ENCODE measurements at regions not wholly inside any gene's neighbourhood (a gene's known extent, or its start where the extent isn't known, plus 50 kb on each side); places are given as distances from the start of the nearest gene placed in this dataset.

DNA sequence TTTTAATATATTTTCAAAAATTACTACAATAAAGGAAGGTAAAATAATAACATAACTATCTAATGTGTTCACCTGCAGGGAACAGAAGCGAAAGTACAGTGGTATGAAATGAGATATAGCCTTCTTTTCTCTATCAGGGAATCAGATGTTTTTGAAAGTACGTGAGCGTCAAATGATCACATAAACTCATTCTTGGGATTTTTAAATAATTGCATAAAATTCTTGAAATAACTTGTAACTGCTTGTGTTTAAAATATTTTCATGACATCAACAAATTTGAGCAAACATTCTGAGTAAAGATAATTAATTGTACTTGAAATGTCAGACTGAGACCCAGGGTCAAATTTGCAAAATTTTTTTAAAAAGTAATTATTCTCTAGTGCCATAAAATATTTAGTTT is 193.5 kb upstream of the NEIL3 start:
- Mint-ChIP-seq H3K9me3 (ENCODE audit: low read depth) (peaks cover 20% of the 10 kb centered on the region), H3K4me3 (ENCODE audit: unreplicated experiment) (no peak overlapping the region), H3K4me1 (ENCODE audit: low read depth) (peaks cover 14% of the 10 kb centered on the region), H3K36me3 (ENCODE audit: low read depth) (peaks cover 9% of the 10 kb centered on the region), H3K27ac (ENCODE audit: unreplicated experiment) (no peak overlapping the region), H3K27me3 (ENCODE audit: low read depth) (peaks cover 3% of the 10 kb centered on the region)
- TF ChIP-seq CTCF (IDR thresholded peaks at IDR 0.05), result no peak
- no peak for DNase-seq (ENCODE audit: low spot score)

DNA sequence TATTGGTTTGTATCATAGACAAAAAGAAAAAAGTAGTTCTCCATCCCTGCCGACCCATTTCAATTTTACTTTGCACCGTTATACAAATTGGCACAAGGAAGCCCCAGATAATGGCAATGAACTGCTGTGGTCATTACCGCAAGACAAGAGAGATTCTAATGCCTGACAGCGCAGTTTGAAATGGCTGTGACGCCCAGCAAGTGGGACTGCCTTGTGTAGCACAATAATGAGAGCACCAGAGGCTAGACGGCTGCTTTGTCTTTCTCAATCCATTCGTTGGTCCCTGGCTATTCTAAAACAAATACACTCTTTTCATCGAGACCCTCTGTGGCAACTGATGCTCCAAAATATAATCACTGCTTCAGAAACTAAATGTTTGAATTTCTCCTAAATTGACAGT is 192.4 kb upstream of the NEIL3 start:
- TF ChIP-seq CTCF (IDR thresholded peaks at IDR 0.05), result no peak
- Mint-ChIP-seq H3K27ac (ENCODE audit: unreplicated experiment) (no peak overlapping the region), H3K36me3 (ENCODE audit: low read depth) (peaks cover 9% of the 10 kb centered on the region), H3K4me3 (ENCODE audit: unreplicated experiment) (no peak overlapping the region), H3K27me3 (ENCODE audit: low read depth) (peaks cover 3% of the 10 kb centered on the region), H3K4me1 (ENCODE audit: low read depth) (peaks cover 14% of the 10 kb centered on the region), H3K9me3 (ENCODE audit: low read depth) (peaks cover 20% of the 10 kb centered on the region)
- DNase-seq (ENCODE audit: low spot score), result no peak

DNA sequence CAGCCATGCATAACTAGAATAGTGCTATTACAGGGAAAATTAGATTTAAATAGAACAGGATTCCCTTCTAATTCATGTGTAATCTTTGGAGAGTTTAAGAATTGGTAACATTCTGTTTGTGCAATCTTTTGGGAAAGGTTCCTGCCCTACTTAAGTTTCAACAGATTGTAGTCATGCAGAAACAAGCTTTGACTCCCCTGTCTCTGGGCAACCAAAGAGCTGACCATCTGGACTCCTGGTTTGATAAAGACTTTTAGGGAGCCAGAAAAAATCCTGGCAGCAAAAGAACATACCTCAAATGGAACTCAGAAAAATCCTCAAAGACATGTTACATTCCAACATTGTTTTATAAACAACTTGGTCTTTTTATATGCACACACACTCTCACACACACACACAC is 191.1 kb upstream of the NEIL3 start:
- DNase-seq (ENCODE audit: low spot score), result no peak

DNA sequence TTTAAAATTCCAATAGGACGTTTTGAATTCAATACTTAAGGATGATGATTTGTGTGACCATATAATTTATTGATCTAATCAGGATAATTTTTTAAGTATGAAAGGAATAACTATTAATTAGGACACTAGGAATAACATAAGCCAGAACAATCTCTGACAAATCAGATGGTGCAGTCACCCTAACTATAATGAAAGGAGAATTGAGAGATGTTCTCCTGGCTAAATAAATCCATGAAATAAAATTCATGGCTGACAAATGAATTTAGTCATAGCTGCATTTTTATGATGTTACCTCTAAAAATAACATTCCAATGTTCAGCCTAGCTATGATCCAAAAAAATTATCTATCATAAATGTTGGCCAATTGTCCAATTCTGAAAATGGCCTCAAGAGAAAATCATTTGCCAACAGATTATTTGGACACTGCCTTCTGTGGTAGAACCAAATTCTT is 190.6 kb upstream of the NEIL3 start:
- Mint-ChIP-seq H3K27ac (ENCODE audit: unreplicated experiment) (no peak overlapping the region), H3K27me3 (ENCODE audit: low read depth) (peaks cover 3% of the 10 kb centered on the region), H3K36me3 (ENCODE audit: low read depth) (peaks cover 4% of the 10 kb centered on the region), H3K4me1 (ENCODE audit: low read depth) (peaks cover 14% of the 10 kb centered on the region), H3K4me3 (ENCODE audit: unreplicated experiment) (no peak overlapping the region), H3K9me3 (ENCODE audit: low read depth) (peaks cover 12% of the 10 kb centered on the region)
- TF ChIP-seq CTCF (IDR thresholded peaks at IDR 0.05), result no peak
- no peak for DNase-seq (ENCODE audit: low spot score)

More for the DNA sequence above, 191.1 kb upstream of the NEIL3 start:
- Mint-ChIP-seq H3K36me3 (ENCODE audit: low read depth) (peaks cover 4% of the 10 kb centered on the region), H3K9me3 (ENCODE audit: low read depth) (peaks cover 12% of the 10 kb centered on the region), H3K4me3 (ENCODE audit: unreplicated experiment) (no peak overlapping the region), H3K27ac (ENCODE audit: unreplicated experiment) (no peak overlapping the region), H3K27me3 (ENCODE audit: low read depth) (peaks cover 3% of the 10 kb centered on the region), H3K4me1 (ENCODE audit: low read depth) (peaks cover 14% of the 10 kb centered on the region)
- TF ChIP-seq CTCF (IDR thresholded peaks at IDR 0.05), result no peak

- Mint-ChIP-seq H3K4me3 (ENCODE audit: unreplicated experiment) (no peak overlapping the region), H3K9me3 (ENCODE audit: low read depth) (peaks cover 12% of the 10 kb centered on the region), H3K27ac (ENCODE audit: unreplicated experiment) (no peak overlapping the region)
Measured at GRCh38 chr4:177119691-177120090, 190.0 kb upstream of the NEIL3 start.

More at GRCh38 chr4:177119691-177120090, 190.0 kb upstream of the NEIL3 start:
- DNase-seq (ENCODE audit: low spot score), result no peak
- TF ChIP-seq CTCF (IDR thresholded peaks at IDR 0.05), result no peak
- Mint-ChIP-seq H3K4me1 (ENCODE audit: low read depth) (peaks cover 14% of the 10 kb centered on the region), H3K27me3 (ENCODE audit: low read depth) (peaks cover 3% of the 10 kb centered on the region), H3K36me3 (ENCODE audit: low read depth) (peaks cover 4% of the 10 kb centered on the region)
